ENCODE measurements at regions not wholly inside any gene's neighbourhood (a gene's known extent, or its start where the extent isn't known, plus 50 kb on each side); places are given as distances from the start of the nearest gene placed in this dataset.

DNA sequence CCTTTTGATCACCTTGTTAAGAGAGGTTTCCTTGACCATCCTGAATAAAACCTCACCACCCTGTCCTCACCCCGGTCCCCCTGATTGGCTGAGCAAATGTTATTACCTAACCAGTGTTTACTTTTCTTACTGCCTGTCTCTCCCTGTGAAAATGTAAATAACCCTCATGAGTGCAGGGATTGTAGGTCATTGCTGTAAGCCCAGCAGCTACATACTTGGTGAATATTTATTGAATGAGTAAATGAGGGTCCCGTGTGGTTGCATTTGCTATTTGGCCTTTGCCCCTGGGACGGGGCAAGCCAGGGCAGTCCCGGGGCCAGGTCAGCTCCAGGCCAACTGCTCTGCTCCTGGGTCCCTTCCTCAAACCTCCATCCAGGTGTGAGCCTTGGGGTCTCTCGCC lies 55.5 kb upstream of the CLCN4 start (continued):
- TF ChIP-seq ZNF460 (CRISPR knock-in tag; IDR thresholded peaks at IDR 0.05; ENCODE audit: borderline replicate concordance) (no peak; the same call in 1 of the 2 replicates), ZFP37 (CRISPR knock-in tag; IDR thresholded peaks at IDR 0.05; ENCODE audit: borderline replicate concordance) (no peak), RBM22 (optimal IDR thresholded peaks at IDR 0.05; ENCODE audit: low read length) (no peak), ZNF788 (CRISPR knock-in tag; IDR thresholded peaks at IDR 0.05; ENCODE audit: borderline replicate concordance) (0 out of 2 replicates have a peak, but pooled peaks have one; percentile 34)
- TF ChIP-seq, protein P1, sequence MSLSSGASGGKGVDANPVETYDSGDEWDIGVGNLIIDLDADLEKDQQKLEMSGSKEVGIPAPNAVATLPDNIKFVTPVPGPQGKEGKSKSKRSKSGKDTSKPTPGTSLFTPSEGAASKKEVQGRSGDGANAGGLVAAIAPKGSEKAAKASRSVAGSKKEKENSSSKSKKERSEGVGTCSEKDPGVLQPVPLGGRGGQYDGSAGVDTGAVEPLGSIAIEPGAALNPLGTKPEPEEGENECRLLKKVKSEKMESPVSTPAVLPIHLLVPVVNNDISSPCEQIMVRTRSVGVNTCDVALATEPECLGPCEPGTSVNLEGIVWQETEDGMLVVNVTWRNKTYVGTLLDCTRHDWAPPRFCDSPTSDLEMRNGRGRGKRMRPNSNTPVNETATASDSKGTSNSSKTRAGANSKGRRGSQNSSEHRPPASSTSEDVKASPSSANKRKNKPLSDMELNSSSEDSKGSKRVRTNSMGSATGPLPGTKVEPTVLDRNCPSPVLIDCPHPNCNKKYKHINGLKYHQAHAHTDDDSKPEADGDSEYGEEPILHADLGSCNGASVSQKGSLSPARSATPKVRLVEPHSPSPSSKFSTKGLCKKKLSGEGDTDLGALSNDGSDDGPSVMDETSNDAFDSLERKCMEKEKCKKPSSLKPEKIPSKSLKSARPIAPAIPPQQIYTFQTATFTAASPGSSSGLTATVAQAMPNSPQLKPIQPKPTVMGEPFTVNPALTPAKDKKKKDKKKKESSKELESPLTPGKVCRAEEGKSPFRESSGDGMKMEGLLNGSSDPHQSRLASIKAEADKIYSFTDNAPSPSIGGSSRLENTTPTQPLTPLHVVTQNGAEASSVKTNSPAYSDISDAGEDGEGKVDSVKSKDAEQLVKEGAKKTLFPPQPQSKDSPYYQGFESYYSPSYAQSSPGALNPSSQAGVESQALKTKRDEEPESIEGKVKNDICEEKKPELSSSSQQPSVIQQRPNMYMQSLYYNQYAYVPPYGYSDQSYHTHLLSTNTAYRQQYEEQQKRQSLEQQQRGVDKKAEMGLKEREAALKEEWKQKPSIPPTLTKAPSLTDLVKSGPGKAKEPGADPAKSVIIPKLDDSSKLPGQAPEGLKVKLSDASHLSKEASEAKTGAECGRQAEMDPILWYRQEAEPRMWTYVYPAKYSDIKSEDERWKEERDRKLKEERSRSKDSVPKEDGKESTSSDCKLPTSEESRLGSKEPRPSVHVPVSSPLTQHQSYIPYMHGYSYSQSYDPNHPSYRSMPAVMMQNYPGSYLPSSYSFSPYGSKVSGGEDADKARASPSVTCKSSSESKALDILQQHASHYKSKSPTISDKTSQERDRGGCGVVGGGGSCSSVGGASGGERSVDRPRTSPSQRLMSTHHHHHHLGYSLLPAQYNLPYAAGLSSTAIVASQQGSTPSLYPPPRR (CRISPR knock-in tag; IDR thresholded peaks at IDR 0.05; ENCODE audit: borderline replicate concordance), result peak; percentile 91
- TF ChIP-seq, protein P2, sequence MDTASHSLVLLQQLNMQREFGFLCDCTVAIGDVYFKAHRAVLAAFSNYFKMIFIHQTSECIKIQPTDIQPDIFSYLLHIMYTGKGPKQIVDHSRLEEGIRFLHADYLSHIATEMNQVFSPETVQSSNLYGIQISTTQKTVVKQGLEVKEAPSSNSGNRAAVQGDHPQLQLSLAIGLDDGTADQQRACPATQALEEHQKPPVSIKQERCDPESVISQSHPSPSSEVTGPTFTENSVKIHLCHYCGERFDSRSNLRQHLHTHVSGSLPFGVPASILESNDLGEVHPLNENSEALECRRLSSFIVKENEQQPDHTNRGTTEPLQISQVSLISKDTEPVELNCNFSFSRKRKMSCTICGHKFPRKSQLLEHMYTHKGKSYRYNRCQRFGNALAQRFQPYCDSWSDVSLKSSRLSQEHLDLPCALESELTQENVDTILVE (CRISPR knock-in tag; IDR thresholded peaks at IDR 0.05), result no peak
